Brain microvascular endothelial cell (primary cell): ENCODE measurements at regions not wholly inside any gene's neighbourhood (a gene's known extent, or its start where the extent isn't known, plus 50 kb on each side); places are given as distances from the start of the nearest gene placed in this dataset.
"Not testable (repeated sequence)": the region's sequence is repeated elsewhere in the genome, so short reads cannot be mapped to it uniquely, and the experiment has no call there.

Experiments used
- DNase-seq: peaks from one replicate; pipeline ENCODE4 v3.0.0-alpha.2; 2020
- H3K27ac ChIP-seq: fragments of 250-450 bp; sonication (Bioruptor Pico); 2 replicates; pipeline ENCODE4 v1.5.1; 2020; ENCODE audit warnings: mild to moderate bottlenecking, moderate library complexity
- H3K27me3 ChIP-seq: fragments of 250-450 bp; sonication (Bioruptor Pico); replicated peaks from 2 replicates; pipeline ENCODE4 v1.5.1; 2020; ENCODE audit warnings: mild to moderate bottlenecking
- H3K36me3 ChIP-seq: fragments of 250-450 bp; sonication (Bioruptor Pico); replicated peaks from 2 replicates; pipeline ENCODE4 v1.5.1; 2020; ENCODE audit warnings: mild to moderate bottlenecking
- H3K4me3 ChIP-seq: 2 replicates; pipeline ENCODE4 v1.5.1; 2011; ENCODE audit warnings: low read depth, mild to moderate bottlenecking, control low read depth, low read length, moderate library complexity
- CTCF ChIP-seq: IDR thresholded peaks from 2 replicates; pipeline ENCODE4 v1.5.1; 2011; ENCODE audit warnings: low read depth, mild to moderate bottlenecking, moderate library complexity, low read length, control low read depth, inconsistent platforms; ENCODE audit errors: missing control alignments
- in situ Hi-C: cut with HindIII; loops from 2 replicates; pipeline ENCODE4 v1.10.0; 2017; ENCODE audit warnings: low sequenced_read_pairs, low pct_ligation_motif_present

DNA sequence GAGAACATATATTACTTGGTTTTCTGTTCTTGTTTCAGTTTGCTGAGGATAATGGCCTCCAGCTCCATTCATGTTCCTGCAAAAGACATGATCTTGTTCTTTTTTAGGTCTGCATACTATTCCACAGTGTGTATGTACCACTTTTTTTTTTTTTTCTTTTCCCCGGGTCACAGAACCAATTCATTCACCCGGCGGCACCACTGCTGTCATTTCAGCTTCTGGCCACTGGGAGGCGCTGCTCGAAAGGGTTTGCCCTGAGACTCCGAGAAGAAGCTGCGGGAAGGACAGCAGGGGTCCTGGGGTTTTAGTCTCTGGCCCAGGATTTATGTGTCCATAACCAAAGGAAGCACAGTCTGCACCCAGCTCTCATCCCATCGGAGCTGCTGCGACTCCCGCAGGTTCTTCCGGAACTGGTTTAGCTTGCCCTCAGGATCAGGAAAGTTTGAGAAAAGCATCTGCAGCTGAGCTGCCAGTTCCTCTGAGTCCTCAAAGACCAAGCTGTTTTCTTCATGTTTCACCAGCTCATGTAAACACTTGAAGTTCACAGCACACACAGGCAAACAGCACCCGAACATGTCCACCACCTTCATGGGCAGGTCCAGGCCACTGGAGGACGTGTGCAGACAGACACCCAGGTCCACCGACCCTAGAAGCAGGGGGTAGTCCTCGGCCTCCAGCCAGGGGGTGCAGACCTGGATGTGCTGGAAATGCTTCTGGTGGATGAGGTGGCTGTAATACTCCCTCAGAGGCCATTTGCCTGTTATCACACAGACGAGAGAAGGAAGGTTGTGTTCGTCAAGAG lies 76.3 kb upstream of the KCNAB1 start:
- H3K36me3 ChIP-seq, H3K4me3 ChIP-seq, in situ Hi-C loops, H3K27ac ChIP-seq, H3K27me3 ChIP-seq: not testable (repeated sequence)
- peak; percentile 72 for TF ChIP-seq CTCF
- DNase-seq, result peak; percentile 59

DNA sequence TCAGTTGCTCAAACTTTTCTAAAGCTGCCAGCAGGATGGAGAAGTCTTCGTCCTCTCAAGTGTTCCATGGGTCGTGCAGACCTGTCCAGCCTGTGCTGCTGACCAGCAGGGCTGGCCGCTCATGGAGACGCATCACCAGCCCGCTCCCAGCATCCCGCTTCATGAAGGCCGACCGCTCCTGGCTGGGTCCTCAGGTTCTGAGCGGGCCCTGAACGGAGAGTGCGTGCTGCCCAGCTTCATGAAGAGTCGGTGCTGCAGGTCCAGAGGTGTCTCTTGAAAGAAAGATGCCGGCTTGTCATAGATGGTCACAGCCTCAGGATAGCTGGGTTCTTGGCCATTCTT lies 75.8 kb upstream of the KCNAB1 start:
- no peaks in the 10 kb centered on the region for H3K27me3 ChIP-seq
- H3K4me3 ChIP-seq, result no peak overlapping the region
- no peak overlapping the region for H3K27ac ChIP-seq
- no peaks in the 10 kb centered on the region for H3K36me3 ChIP-seq
- no peak for DNase-seq
- no peak for TF ChIP-seq CTCF
- in situ Hi-C loops, result no loop called here

DNA sequence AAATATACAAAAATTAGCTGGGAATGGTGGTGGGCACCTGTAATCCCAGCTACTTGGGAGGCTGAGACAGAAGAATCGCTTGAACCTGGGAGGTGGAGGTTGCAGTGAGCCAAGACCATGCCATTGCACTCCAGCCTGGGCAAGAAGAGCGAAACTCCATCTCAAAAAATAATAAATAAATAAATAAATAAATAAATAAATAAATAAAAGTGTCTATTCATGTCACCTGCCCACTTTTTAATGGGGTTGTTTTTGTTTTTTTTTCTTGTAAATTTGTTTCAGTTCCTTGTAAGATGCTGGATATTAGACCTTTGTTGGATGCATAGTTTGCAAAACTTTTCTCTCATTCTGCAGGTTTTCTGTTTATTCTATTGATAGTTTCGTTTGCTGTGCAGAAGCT lies 71.9 kb upstream of the KCNAB1 start:
- H3K27me3 ChIP-seq, H3K4me3 ChIP-seq, H3K27ac ChIP-seq, H3K36me3 ChIP-seq, DNase-seq, in situ Hi-C loops: not testable (repeated sequence)

DNA sequence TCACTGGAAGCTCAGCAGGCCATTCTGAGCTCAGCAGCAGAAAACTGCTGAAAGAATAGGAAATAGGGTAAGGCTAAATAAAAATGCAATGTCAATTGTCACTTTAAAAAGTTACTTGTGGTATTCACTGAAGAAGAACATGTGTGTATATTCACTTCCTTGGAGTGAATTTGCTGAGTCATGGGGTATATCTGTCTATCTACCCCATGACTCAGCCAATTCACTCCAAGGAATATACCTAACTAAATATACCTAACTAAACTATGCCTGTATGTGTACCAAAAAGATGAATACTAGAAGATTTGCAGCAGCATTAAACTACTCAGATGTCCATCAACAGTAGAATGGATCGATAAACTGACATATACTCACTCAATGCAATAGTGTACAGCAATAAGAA lies 69.5 kb upstream of the KCNAB1 start:
- Histone ChIP-seq H3K27ac (no peak overlapping the region), H3K4me3 (no peak overlapping the region), H3K27me3 (no peaks in the 10 kb centered on the region), H3K36me3 (no peaks in the 10 kb centered on the region)
- no peak for TF ChIP-seq CTCF
- no peak for DNase-seq
- in situ Hi-C loops, result no loop called here

DNA sequence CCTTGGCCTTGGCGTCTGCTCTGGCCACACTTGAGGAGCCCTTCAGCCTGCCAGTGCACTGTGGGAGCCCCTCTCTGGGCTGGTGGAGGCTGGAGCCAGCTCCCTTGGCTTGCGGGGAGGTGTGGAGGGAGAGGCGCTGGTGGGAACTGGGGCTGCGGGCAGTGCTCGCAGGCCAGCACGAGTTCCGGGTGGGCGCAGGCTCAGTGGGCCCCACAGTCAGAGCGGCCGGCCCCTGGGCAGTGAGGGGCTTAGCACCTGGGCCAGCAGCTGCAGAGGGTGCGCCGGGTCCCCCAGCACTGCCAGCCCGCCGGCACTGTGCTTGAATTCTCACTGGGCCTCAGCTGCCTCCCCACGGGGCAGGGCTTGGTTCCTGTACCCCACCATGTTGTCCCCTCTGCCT lies 68.7 kb upstream of the KCNAB1 start:
- in situ Hi-C loops, result no loop called here
- H3K27ac ChIP-seq, result no peak overlapping the region
- TF ChIP-seq CTCF, result no peak
- no peaks in the 10 kb centered on the region for H3K36me3 ChIP-seq
- no peak overlapping the region for H3K4me3 ChIP-seq
- no peak for DNase-seq
- no peaks in the 10 kb centered on the region for H3K27me3 ChIP-seq

DNA sequence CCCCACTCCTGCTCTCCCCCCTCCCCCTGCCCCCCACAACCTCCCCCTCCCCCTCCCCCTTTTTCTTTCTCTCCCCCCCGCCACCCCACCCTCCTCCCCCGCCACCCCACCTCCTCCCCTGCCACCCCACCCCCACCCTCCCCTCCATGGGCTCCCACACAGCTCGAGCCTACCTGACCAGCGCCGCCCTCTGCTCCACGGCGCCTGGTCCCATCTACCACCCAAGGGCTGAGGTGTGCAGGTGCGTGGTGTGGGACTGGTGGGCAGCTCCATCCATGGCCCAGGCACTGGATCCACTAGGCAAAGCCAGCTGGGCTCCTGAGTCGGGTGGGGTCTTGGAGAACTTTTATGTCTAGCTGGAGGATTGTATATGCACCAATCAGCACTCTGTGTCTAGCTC lies 68.3 kb upstream of the KCNAB1 start:
- H3K36me3 ChIP-seq, result no peaks in the 10 kb centered on the region
- no peak for DNase-seq
- in situ Hi-C loops, result no loop called here
- H3K27me3 ChIP-seq, result no peaks in the 10 kb centered on the region
- H3K27ac ChIP-seq, result no peak overlapping the region
- TF ChIP-seq CTCF, result no peak
- no peak overlapping the region for H3K4me3 ChIP-seq
